A549 (cell line): ENCODE measurements at regions not wholly inside any gene's neighbourhood (a gene's known extent, or its start where the extent isn't known, plus 50 kb on each side); places are given as distances from the start of the nearest gene placed in this dataset.

Experiments
- ATAC-seq, 2 experiments: fragments of 200-7000 bp in 1 of 2; fragments of >200 bp in 1 of 2; cut with Nextera tagmentation in 1 of 2; cut with Tn5 transposase in 1 of 2; 3 replicates each; pipeline versions ENCODE4 v1.8.0 to v1.9.1; 2018 to 2020; ENCODE audit warnings: mild to moderate bottlenecking in 1 of 2, moderate library complexity in 1 of 2
- CTCF ChIA-PET: fragments of 300-600 bp; sonication (Branson Sonifier 250); formaldehyde crosslinking; extraction: SDS; loops from one replicate; lab custom pipeline; 2021; ENCODE audit warnings: antibody characterized with exemption, inconsistent platforms; lab: Yijun Ruan, JAX
- POLR2A ChIA-PET: fragments of 350-600 bp; formaldehyde crosslinking; extraction: SDS; loops from one replicate; lab custom pipeline; 2021; ENCODE audit warnings: antibody characterized with exemption, inconsistent platforms; lab: Yijun Ruan, JAX
- DNase-seq, 2 experiments: peaks; one replicate each; pipeline versions ENCODE4 v3.0.0 to v3.0.0-alpha.2; 2011 to 2016; ENCODE audit warnings: low read depth in 1 of 2, low spot score in 1 of 2
- FAIRE-seq: peaks from 2 replicates; lab custom pipeline; 2011; peaks lifted over from hg19 to GRCh38; lab: Jason Lieb, UNC
- H3K27ac ChIP-seq, 2 experiments: fragments of >200 bp; sonication (Bioruptor Twin); formaldehyde crosslinking; 3 replicates each; pipeline ENCODE4 v1.5.1; 2016 to 2017
- H3K4me1 ChIP-seq: fragments of >200 bp; sonication (Bioruptor Twin); formaldehyde crosslinking; 3 replicates; pipeline ENCODE4 v1.6.1; 2016
- H3K4me2 ChIP-seq: fragments of >200 bp; sonication (Bioruptor Twin); formaldehyde crosslinking; 3 replicates; pipeline ENCODE4 v1.6.1; 2016
- H3K4me3 ChIP-seq: fragments of >200 bp; sonication (Bioruptor Twin); formaldehyde crosslinking; 3 replicates; pipeline ENCODE4 v1.5.1; 2016
- H3K9me3 ChIP-seq: fragments of >200 bp; sonication (Bioruptor Twin); formaldehyde crosslinking; 3 replicates; pipeline ENCODE4 v1.6.1; 2016
- BHLHE40 ChIP-seq: IDR thresholded peaks from 2 replicates; pipeline ENCODE4 v1.6.1; 2012; ENCODE audit warnings: low read depth, low read length, inconsistent platforms
- CBX8 ChIP-seq: fragments of 200-600 bp; sonication (generic); IDR thresholded peaks from 2 replicates; pipeline ENCODE4 v1.6.1; 2016
- CEBPB ChIP-seq, 2 experiments: fragments of >200 bp in 1 of 2; sonication (Bioruptor Twin) in 1 of 2; formaldehyde crosslinking in 1 of 2; IDR thresholded peaks; 2 replicates each; pipeline ENCODE4 v1.6.1; 2012 to 2016
- EHF ChIP-seq: fragments of 250-450 bp; sonication (Bioruptor Pico); IDR thresholded peaks from 2 replicates; pipeline ENCODE4 v1.5.0; 2020; ENCODE audit warnings: mild to moderate bottlenecking
- ESRRA ChIP-seq: fragments of 150-350 bp; IDR thresholded peaks from 2 replicates; pipeline ENCODE4 v1.6.1; 2014; ENCODE audit warnings: mild to moderate bottlenecking, low read length, borderline replicate concordance
- FOSL2 ChIP-seq, 2 experiments: fragments of 450-650 bp in 1 of 2; fragments of >200 bp in 1 of 2; sonication (Bioruptor Twin) in 1 of 2; formaldehyde crosslinking; IDR thresholded peaks; 2 replicates each; pipeline versions ENCODE4 v1.5.0 to v1.6.1; 2016 to 2020; ENCODE audit warnings: mild to moderate bottlenecking in 1 of 2, moderate library complexity in 1 of 2
- GATA3 ChIP-seq: IDR thresholded peaks from 2 replicates; pipeline ENCODE4 v1.6.1; 2012; ENCODE audit warnings: borderline replicate concordance
- HDAC2 ChIP-seq: fragments of 200-600 bp; sonication (generic); IDR thresholded peaks from 2 replicates; pipeline ENCODE4 v1.6.1; 2016
- HOXA7 ChIP-seq: fragments of 250-450 bp; sonication (Bioruptor Pico); IDR thresholded peaks from 2 replicates; pipeline ENCODE4 v1.5.0; 2020; ENCODE audit warnings: mild to moderate bottlenecking, moderate library complexity
- JUNB ChIP-seq: fragments of >200 bp; sonication (Bioruptor Twin); formaldehyde crosslinking; IDR thresholded peaks from 2 replicates; pipeline ENCODE4 v1.6.1; 2016
- KDM1A ChIP-seq: fragments of 200-600 bp; sonication (generic); IDR thresholded peaks from 2 replicates; pipeline ENCODE4 v1.6.1; 2016; ENCODE audit warnings: low read depth, mild to moderate bottlenecking
- KDM5A ChIP-seq: fragments of 200-600 bp; sonication (generic); IDR thresholded peaks from 2 replicates; pipeline ENCODE4 v1.6.1; 2016; ENCODE audit warnings: antibody characterized with exemption, mild to moderate bottlenecking
- NPAS2 ChIP-seq: fragments of 250-450 bp; sonication (Bioruptor Pico); IDR thresholded peaks from 2 replicates; pipeline ENCODE4 v1.8.0; 2022; ENCODE audit warnings: mild to moderate bottlenecking, moderate library complexity, borderline replicate concordance
- NR3C1 ChIP-seq: fragments of >200 bp; sonication (Bioruptor Twin); formaldehyde crosslinking; IDR thresholded peaks from 3 replicates; pipeline ENCODE4 v1.6.1; 2017
- POLR2A ChIP-seq: IDR thresholded peaks from 2 replicates; pipeline ENCODE4 v1.6.1; 2012; ENCODE audit warnings: mild to moderate bottlenecking, low read length
- RAD21 ChIP-seq, 2 experiments: fragments of >200 bp in 1 of 2; sonication (Bioruptor Twin) in 1 of 2; formaldehyde crosslinking in 1 of 2; IDR thresholded peaks in 1 of 2; conservative IDR thresholded peaks in 1 of 2; 2 replicates in 1 of 2; 3 replicates in 1 of 2; pipeline ENCODE4 v1.6.1; 2012 to 2018; ENCODE audit warnings: inconsistent platforms in 1 of 2
- RCOR1 ChIP-seq: fragments of 150-350 bp; IDR thresholded peaks from 2 replicates; pipeline ENCODE4 v1.6.1; 2014; ENCODE audit warnings: antibody characterized with exemption, low read length, low read depth
- SREBF2 ChIP-seq: fragments of 450-650 bp; IDR thresholded peaks from 2 replicates; pipeline ENCODE4 v1.6.1; 2014; ENCODE audit warnings: mild to moderate bottlenecking, moderate library complexity
- ZFP36 ChIP-seq: fragments of 450-650 bp; IDR thresholded peaks from 2 replicates; pipeline ENCODE4 v1.6.1; 2014; ENCODE audit warnings: borderline replicate concordance; ENCODE audit not compliant: partially characterized antibody
- WGBS: methylation state at CpG from one replicate; pipeline ENCODE4 v1.1.6; 2017; ENCODE audit errors: missing lambda C conversion rate; 5-methylcytosine and 5-hydroxymethylcytosine counted together
- TF ChIP-seq, protein P1 (sequence below): fragments of 450-650 bp; IDR thresholded peaks from 2 replicates; pipeline ENCODE4 v1.6.1; 2014; ENCODE audit warnings: antibody characterized with exemption
- TF ChIP-seq, protein P2 (sequence below): fragments of 150-350 bp; IDR thresholded peaks from 2 replicates; pipeline ENCODE4 v1.6.1; 2014; ENCODE audit warnings: low read depth, mild to moderate bottlenecking, low read length
- TF ChIP-seq, protein P3 (sequence below): IDR thresholded peaks from 2 replicates; pipeline ENCODE4 v1.6.1; 2012
- TF ChIP-seq, protein P4 (sequence below): fragments of >200 bp; sonication (Bioruptor Twin); formaldehyde crosslinking; IDR thresholded peaks from 3 replicates; pipeline ENCODE4 v1.6.1; 2016
- TF ChIP-seq, protein P5 (sequence below): fragments of >200 bp; sonication (Bioruptor Twin); formaldehyde crosslinking; IDR thresholded peaks from 3 replicates; pipeline ENCODE4 v1.5.1; 2016
- TF ChIP-seq, protein P6 (sequence below): fragments of 250-450 bp; sonication (Bioruptor Pico); IDR thresholded peaks from 2 replicates; pipeline ENCODE4 v1.5.0; 2021; ENCODE audit warnings: mild to moderate bottlenecking, moderate library complexity, borderline replicate concordance

DNA sequence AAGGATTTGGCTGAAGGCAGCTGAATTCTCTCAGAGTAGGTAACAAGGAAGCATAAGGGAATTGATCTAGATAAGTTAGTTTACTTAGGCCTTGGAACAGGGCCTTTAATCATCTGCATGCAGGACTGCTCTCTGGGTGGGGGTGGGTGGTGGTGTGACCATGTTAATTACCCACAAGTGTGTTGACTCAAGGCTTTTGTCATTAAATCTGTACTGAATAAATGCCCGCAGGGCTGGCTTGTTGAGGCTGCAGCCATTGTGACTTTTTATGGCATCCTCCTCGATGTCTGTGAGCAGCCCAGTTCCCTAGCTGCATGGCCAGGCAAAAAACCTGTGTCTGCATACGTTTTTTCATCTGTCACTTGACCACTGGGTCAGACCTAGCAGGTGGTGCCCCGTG is 63.5 kb upstream of the ASCC3 start:
- no peak overlapping the region for H3K27ac ChIP-seq
- no peak for TF ChIP-seq CEBPB (IDR thresholded peaks at IDR 0.05)
- TF ChIP-seq, protein P1, sequence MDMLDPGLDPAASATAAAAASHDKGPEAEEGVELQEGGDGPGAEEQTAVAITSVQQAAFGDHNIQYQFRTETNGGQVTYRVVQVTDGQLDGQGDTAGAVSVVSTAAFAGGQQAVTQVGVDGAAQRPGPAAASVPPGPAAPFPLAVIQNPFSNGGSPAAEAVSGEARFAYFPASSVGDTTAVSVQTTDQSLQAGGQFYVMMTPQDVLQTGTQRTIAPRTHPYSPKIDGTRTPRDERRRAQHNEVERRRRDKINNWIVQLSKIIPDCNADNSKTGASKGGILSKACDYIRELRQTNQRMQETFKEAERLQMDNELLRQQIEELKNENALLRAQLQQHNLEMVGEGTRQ: no peak
- no peak for TF ChIP-seq NPAS2 (CRISPR knock-in tag)
- TF ChIP-seq, protein P2, sequence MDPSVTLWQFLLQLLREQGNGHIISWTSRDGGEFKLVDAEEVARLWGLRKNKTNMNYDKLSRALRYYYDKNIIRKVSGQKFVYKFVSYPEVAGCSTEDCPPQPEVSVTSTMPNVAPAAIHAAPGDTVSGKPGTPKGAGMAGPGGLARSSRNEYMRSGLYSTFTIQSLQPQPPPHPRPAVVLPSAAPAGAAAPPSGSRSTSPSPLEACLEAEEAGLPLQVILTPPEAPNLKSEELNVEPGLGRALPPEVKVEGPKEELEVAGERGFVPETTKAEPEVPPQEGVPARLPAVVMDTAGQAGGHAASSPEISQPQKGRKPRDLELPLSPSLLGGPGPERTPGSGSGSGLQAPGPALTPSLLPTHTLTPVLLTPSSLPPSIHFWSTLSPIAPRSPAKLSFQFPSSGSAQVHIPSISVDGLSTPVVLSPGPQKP: no peak
- TF ChIP-seq EHF (CRISPR knock-in tag): no peak
- TF ChIP-seq CBX8: no peak
- TF ChIP-seq, protein P3, sequence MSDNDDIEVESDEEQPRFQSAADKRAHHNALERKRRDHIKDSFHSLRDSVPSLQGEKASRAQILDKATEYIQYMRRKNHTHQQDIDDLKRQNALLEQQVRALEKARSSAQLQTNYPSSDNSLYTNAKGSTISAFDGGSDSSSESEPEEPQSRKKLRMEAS: no peak
- DNase-seq: no peak
- ATAC-seq: no peak
- H3K4me2 ChIP-seq: no peak overlapping the region
- WGBS: 27% methylated on average over 4 of the region's 4 CpGs
- CTCF ChIA-PET: no interaction called here
- peaks cover 5% of the 10 kb centered on the region; the same call in 1 of the 3 replicates for H3K9me3 ChIP-seq
- no peak overlapping the region for H3K4me3 ChIP-seq
- H3K4me1 ChIP-seq: no peaks in the 10 kb centered on the region
- POLR2A ChIA-PET: no interaction called here
- FAIRE-seq: no peak

DNA sequence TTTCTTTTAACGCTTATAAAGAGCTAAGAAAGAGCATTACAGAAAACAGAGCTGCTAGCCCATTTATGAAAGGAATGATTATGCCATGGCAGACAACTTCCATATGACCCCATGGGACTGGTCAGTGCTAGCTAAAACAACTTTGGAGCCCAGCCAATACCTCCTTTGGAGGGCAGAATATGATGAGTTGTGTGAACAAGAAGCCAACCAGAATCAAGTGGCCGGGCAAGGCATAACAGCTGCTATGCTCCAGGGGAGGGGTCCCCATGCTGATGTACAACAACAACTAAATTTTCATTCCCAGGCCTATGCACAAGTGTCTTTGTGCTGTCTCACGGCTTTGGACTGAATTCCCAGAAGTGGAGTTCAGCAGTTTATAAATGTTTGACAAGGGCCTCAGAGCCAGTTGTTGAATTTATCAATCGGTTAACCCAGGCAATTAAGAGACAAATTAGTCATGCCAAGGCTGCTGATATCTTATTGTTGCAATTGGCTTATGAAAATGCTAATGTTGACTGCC is 65.0 kb upstream of the ASCC3 start:
- TF ChIP-seq POLR2A (no peak), ZFP36 (no peak), CEBPB (IDR thresholded peaks at IDR 0.05) (no peak), NR3C1 (no peak), FOSL2 (IDR thresholded peaks at IDR 0.05) (no peak), FOSL2 (CRISPR knock-in tag; IDR thresholded peaks at IDR 0.05) (no peak), JUNB (no peak), HOXA7 (CRISPR knock-in tag) (no peak), RAD21 (conservative IDR thresholded peaks at IDR 0.05 in 1 of 2, IDR thresholded peaks at IDR 0.05 in 1 of 2) (no peak), RCOR1 (no peak), ESRRA (no peak), GATA3 (no peak), CBX8 (no peak), KDM5A (no peak), KDM1A (no peak), HDAC2 (no peak), BHLHE40 (no peak), SREBF2 (no peak)
- TF ChIP-seq, protein P4, sequence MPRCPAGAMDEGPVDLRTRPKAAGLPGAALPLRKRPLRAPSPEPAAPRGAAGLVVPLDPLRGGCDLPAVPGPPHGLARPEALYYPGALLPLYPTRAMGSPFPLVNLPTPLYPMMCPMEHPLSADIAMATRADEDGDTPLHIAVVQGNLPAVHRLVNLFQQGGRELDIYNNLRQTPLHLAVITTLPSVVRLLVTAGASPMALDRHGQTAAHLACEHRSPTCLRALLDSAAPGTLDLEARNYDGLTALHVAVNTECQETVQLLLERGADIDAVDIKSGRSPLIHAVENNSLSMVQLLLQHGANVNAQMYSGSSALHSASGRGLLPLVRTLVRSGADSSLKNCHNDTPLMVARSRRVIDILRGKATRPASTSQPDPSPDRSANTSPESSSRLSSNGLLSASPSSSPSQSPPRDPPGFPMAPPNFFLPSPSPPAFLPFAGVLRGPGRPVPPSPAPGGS: no peak
- TF ChIP-seq, protein P5, sequence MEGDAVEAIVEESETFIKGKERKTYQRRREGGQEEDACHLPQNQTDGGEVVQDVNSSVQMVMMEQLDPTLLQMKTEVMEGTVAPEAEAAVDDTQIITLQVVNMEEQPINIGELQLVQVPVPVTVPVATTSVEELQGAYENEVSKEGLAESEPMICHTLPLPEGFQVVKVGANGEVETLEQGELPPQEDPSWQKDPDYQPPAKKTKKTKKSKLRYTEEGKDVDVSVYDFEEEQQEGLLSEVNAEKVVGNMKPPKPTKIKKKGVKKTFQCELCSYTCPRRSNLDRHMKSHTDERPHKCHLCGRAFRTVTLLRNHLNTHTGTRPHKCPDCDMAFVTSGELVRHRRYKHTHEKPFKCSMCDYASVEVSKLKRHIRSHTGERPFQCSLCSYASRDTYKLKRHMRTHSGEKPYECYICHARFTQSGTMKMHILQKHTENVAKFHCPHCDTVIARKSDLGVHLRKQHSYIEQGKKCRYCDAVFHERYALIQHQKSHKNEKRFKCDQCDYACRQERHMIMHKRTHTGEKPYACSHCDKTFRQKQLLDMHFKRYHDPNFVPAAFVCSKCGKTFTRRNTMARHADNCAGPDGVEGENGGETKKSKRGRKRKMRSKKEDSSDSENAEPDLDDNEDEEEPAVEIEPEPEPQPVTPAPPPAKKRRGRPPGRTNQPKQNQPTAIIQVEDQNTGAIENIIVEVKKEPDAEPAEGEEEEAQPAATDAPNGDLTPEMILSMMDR: no peak
- TF ChIP-seq, protein P6, sequence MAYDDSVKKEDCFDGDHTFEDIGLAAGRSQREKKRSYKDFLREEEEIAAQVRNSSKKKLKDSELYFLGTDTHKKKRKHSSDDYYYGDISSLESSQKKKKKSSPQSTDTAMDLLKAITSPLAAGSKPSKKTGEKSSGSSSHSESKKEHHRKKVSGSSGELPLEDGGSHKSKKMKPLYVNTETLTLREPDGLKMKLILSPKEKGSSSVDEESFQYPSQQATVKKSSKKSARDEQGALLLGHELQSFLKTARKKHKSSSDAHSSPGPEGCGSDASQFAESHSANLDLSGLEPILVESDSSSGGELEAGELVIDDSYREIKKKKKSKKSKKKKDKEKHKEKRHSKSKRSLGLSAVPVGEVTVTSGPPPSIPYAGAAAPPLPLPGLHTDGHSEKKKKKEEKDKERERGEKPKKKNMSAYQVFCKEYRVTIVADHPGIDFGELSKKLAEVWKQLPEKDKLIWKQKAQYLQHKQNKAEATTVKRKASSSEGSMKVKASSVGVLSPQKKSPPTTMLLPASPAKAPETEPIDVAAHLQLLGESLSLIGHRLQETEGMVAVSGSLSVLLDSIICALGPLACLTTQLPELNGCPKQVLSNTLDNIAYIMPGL (CRISPR knock-in tag): no peak
- Histone ChIP-seq H3K4me1 (no peaks in the 10 kb centered on the region), H3K4me3 (no peak overlapping the region), H3K9me3 (peaks cover 5% of the 10 kb centered on the region; the same call in 1 of the 3 replicates), H3K4me2 (no peak overlapping the region), H3K27ac (no peak overlapping the region)
- no peak for DNase-seq
- ATAC-seq: no peak
- POLR2A ChIA-PET: no interaction called here
- FAIRE-seq: no peak
- 80% methylated on average over 4 of the region's 4 CpGs for WGBS
- CTCF ChIA-PET: interaction anchor here (0.6 kb wide), 1 partner anchor 314 kb away, joined by 3 read pairs; no protein-coding TSS in a partner anchor
